ENCODE measurements at regions not wholly inside any gene's neighbourhood (a gene's known extent, or its start where the extent isn't known, plus 50 kb on each side); places are given as distances from the start of the nearest gene placed in this dataset.

DNA sequence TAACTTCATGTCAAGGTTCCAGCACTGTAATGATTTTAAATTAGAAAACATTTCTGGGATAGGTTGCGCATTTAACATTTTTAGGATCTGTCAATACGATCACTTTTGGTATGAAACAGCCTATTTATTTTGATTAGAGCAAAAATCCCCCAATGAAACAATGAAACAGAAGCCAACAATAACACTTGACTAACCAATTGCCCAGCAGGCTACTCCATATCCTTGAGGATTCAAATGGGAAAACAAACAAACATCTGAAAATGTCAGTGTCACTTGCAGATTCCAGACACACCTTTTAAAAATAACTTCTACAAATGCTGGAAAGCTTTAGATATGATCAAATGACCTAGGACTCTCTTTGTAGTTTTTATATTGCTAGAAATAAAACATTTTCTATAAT, 1412.5 kb upstream of the PRR20A start:
- Histone ChIP-seq H3K36me3 (no peaks in the 10 kb centered on the region), H3K27me3 (replicated peaks) (no peaks in the 10 kb centered on the region), H3K27ac (no peak overlapping the region), H3K4me1 (replicated peaks) (no peaks in the 10 kb centered on the region), H3K9me3 (replicated peaks) (no peaks in the 10 kb centered on the region), H3K4me3 (no peak overlapping the region)
- no peak for DNase-seq (ENCODE audit: low read depth in 1 of 2, low spot score in 2 of 2)

DNA sequence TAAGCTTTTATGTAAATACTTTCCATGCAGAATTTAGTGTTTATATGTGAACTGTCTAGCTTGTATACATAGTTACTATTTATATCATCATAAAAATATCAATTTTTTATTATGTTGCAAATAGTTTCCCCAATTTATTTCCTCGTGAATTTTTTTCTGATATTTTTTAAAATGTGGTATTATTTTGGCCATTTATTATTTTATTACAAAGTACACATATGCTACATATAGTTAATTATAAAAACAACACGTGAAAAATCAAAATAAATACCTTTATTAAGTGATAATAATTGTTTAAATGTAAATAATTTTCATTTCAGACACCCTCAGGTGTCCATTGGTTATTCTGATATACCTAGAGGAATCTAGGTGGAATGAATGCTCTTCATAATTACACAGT, 1394.9 kb upstream of the PRR20A start:
- no peaks in the 10 kb centered on the region for H3K27me3 ChIP-seq (replicated peaks)
- no peaks in the 10 kb centered on the region for H3K36me3 ChIP-seq
- H3K27ac ChIP-seq, result no peak overlapping the region
- no peaks in the 10 kb centered on the region for H3K9me3 ChIP-seq (replicated peaks)
- H3K4me1 ChIP-seq (replicated peaks), result no peaks in the 10 kb centered on the region
- no peak overlapping the region for H3K4me3 ChIP-seq
- DNase-seq (ENCODE audit: low read depth in 1 of 2, low spot score in 2 of 2), result no peak

GRCh38 chr13:55761986-55762385, 1378.7 kb upstream of the PRR20A start:
- no peaks in the 10 kb centered on the region for H3K27me3 ChIP-seq (replicated peaks)

DNA sequence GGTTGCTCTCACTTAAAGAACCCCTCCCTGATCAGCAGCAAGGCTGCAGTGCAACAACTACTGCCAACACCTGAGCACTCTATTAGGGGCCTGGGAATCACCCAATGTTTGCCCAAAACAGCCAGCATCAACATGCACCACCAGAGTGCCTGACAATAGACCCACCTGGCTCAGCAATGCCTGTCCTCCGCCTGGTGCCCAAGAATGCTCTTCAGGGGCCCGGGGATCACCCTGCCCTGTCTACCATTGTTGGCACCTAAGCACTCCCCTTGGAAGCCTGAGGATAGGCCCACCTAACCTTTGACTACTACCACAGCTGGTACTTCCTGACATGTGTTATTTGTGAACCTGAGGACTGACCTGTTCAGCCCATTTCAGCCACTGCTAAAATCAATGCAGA, 1363.1 kb upstream of the PRR20A start:
- no peak overlapping the region for H3K27ac ChIP-seq
- H3K36me3 ChIP-seq, result no peaks in the 10 kb centered on the region
- H3K27me3 ChIP-seq (replicated peaks), result no peaks in the 10 kb centered on the region
- DNase-seq (ENCODE audit: low read depth in 1 of 2, low spot score in 2 of 2), result no peak
- H3K4me3 ChIP-seq, result no peak overlapping the region
- no peaks in the 10 kb centered on the region for H3K9me3 ChIP-seq (replicated peaks)
- no peaks in the 10 kb centered on the region for H3K4me1 ChIP-seq (replicated peaks)

More at GRCh38 chr13:55761986-55762385, 1378.7 kb upstream of the PRR20A start:
- Histone ChIP-seq H3K4me1 (replicated peaks) (no peaks in the 10 kb centered on the region), H3K27ac (no peak overlapping the region), H3K9me3 (replicated peaks) (no peaks in the 10 kb centered on the region), H3K36me3 (no peaks in the 10 kb centered on the region), H3K4me3 (no peak overlapping the region)
- no peak for DNase-seq (ENCODE audit: low read depth in 1 of 2, low spot score in 2 of 2)

GRCh38 chr13:55783841-55784240, 1356.9 kb upstream of the PRR20A start:
- H3K36me3 ChIP-seq, result no peaks in the 10 kb centered on the region
- no peak overlapping the region for H3K4me3 ChIP-seq
- H3K27ac ChIP-seq, result no peak overlapping the region
- H3K27me3 ChIP-seq (replicated peaks), result no peaks in the 10 kb centered on the region
- DNase-seq (ENCODE audit: low read depth in 1 of 2, low spot score in 2 of 2), result no peak
- no peaks in the 10 kb centered on the region for H3K4me1 ChIP-seq (replicated peaks)
- no peaks in the 10 kb centered on the region for H3K9me3 ChIP-seq (replicated peaks)

DNA sequence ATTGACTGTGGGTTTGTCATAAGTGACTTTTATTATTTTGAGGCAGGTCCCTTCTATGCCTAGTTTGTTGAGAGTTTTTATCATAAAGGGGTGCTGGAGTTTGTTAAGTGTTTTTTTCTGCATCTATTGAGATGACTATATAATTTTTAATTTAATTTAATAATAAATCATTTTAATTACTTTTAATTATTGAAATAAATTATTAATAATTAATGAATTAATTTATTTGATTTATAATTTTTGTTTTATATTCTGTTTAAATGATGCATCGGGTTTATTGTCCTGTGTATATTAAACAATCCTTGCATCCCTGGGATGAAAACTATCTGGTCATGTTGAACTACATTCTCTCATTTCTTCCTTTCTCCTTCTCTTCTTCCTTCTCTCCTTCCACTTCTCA, 1352.2 kb upstream of the PRR20A start:
- no peaks in the 10 kb centered on the region for H3K27me3 ChIP-seq (replicated peaks)
- no peak overlapping the region for H3K4me3 ChIP-seq
- H3K36me3 ChIP-seq, result no peaks in the 10 kb centered on the region
- no peaks in the 10 kb centered on the region for H3K9me3 ChIP-seq (replicated peaks)
- H3K4me1 ChIP-seq (replicated peaks), result no peaks in the 10 kb centered on the region
- DNase-seq (ENCODE audit: low read depth in 1 of 2, low spot score in 2 of 2), result no peak
- no peak overlapping the region for H3K27ac ChIP-seq

- DNase-seq (ENCODE audit: low read depth in 1 of 2, low spot score in 2 of 2), result no peak
- Histone ChIP-seq H3K4me1 (replicated peaks) (no peaks in the 10 kb centered on the region), H3K9me3 (replicated peaks) (no peaks in the 10 kb centered on the region), H3K27me3 (replicated peaks) (no peaks in the 10 kb centered on the region), H3K27ac (no peak overlapping the region), H3K36me3 (no peaks in the 10 kb centered on the region), H3K4me3 (no peak overlapping the region)
Observed at GRCh38 chr13:55792544-55793193, 1348.0 kb upstream of the PRR20A start.

DNA sequence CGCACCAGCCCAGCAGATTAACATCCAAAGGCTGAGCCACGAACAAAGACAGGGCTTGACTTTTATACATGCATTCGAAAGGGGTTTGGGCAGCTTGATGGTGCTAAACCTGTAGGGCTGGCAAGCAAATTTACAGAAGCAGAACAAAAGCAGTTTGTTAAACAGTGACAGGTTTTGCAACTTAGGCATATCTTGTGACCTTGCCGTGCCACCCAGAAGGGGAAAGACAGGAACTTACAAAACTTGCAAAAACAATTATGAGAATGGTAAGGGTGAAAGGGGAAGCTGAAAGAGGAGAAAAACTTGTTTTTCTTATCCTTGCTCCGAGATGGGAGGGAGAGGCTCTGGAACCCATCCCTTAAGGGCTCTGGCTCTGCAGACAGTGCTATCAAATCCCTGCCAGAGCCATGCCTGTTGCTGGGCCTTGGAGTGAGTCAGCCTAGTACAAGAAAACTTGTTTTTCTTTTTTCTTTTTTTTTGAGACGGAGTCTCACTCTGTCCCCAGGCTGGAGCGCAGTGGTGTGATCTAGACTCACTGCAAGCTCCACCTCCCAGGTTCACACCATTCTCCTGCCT, 1325.2 kb upstream of the PRR20A start:
- no peaks in the 10 kb centered on the region for H3K4me1 ChIP-seq (replicated peaks)
- no peak for DNase-seq (ENCODE audit: low read depth in 1 of 2, low spot score in 2 of 2)
- no peaks in the 10 kb centered on the region for H3K9me3 ChIP-seq (replicated peaks)
- no peaks in the 10 kb centered on the region for H3K27me3 ChIP-seq (replicated peaks)
- no peak overlapping the region for H3K27ac ChIP-seq
- H3K36me3 ChIP-seq, result no peaks in the 10 kb centered on the region
- no peak overlapping the region for H3K4me3 ChIP-seq

- no peaks in the 10 kb centered on the region for H3K36me3 ChIP-seq
- H3K9me3 ChIP-seq (replicated peaks), result no peaks in the 10 kb centered on the region
- H3K4me3 ChIP-seq, result no peak overlapping the region
- no peaks in the 10 kb centered on the region for H3K27me3 ChIP-seq (replicated peaks)
- no peak overlapping the region for H3K27ac ChIP-seq
- H3K4me1 ChIP-seq (replicated peaks), result no peaks in the 10 kb centered on the region
- DNase-seq (ENCODE audit: low read depth in 1 of 2, low spot score in 2 of 2), result no peak
Observed at GRCh38 chr13:55816976-55817601, 1323.6 kb upstream of the PRR20A start.

- no peaks in the 10 kb centered on the region for H3K4me1 ChIP-seq (replicated peaks)
- no peaks in the 10 kb centered on the region for H3K9me3 ChIP-seq (replicated peaks)
- no peak for DNase-seq (ENCODE audit: low read depth in 1 of 2, low spot score in 2 of 2)
- H3K27ac ChIP-seq, result no peak overlapping the region
- H3K27me3 ChIP-seq (replicated peaks), result no peaks in the 10 kb centered on the region
- no peaks in the 10 kb centered on the region for H3K36me3 ChIP-seq
- H3K4me3 ChIP-seq, result no peak overlapping the region
Observed at GRCh38 chr13:55820817-55821216, 1319.9 kb upstream of the PRR20A start.

GRCh38 chr13:55869648-55870047, 1271.1 kb upstream of the PRR20A start:
- DNase-seq (ENCODE audit: low read depth in 1 of 2, low spot score in 2 of 2), result no peak

DNA sequence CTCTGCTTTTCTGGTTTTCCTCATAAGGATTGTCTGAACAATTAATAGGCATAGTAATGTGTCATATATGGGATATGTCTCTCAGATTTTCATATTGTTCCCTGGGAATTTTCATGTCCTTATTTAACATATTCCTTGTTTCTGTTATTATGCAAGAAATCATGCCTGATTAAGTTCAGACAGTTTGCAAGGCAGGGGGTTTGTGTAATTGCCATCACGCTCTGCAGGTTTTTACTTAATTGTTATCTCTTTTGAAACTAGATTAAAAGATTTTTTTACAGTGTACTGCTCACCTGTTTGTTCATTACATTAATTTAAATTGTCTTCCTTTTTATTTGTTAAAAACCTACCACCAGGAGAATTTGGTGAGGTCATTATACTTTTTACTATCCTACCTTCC, 1253.2 kb upstream of the PRR20A start:
- Histone ChIP-seq H3K36me3 (no peaks in the 10 kb centered on the region), H3K27me3 (replicated peaks) (no peaks in the 10 kb centered on the region), H3K27ac (no peak overlapping the region), H3K9me3 (replicated peaks) (no peaks in the 10 kb centered on the region; the same call in none of the 2 replicates), H3K4me1 (replicated peaks) (no peaks in the 10 kb centered on the region), H3K4me3 (no peak overlapping the region)
- DNase-seq (ENCODE audit: low read depth in 1 of 2, low spot score in 2 of 2), result no peak

More at GRCh38 chr13:55869648-55870047, 1271.1 kb upstream of the PRR20A start:
- no peaks in the 10 kb centered on the region for H3K27me3 ChIP-seq (replicated peaks)
- no peaks in the 10 kb centered on the region for H3K4me1 ChIP-seq (replicated peaks)
- H3K36me3 ChIP-seq, result no peaks in the 10 kb centered on the region
- no peak overlapping the region for H3K4me3 ChIP-seq
- no peak overlapping the region for H3K27ac ChIP-seq
- H3K9me3 ChIP-seq (replicated peaks), result no peaks in the 10 kb centered on the region

DNA sequence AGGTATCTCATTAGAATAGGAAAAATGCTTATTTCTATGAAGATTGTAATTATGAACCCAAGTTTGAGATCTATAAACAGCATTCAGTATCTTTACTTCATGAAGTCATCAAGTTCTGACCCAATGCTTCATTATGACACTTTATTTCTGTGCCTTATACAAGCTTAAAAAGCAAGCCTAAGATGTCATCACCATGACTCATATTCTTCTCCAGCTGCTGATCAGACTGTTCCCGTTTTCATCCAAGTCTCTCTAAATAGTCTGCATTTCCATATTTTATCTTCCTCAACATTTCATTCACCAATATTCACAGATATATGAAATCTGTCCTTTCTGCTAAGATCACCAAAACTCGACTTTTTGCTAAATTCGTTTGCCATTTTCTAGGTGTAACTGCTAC, 1247.2 kb upstream of the PRR20A start:
- H3K36me3 ChIP-seq, result no peaks in the 10 kb centered on the region
- no peak for DNase-seq (ENCODE audit: low read depth in 1 of 2, low spot score in 2 of 2)
- no peak overlapping the region for H3K4me3 ChIP-seq
- no peak overlapping the region for H3K27ac ChIP-seq
- H3K27me3 ChIP-seq (replicated peaks), result no peaks in the 10 kb centered on the region
- no peaks in the 10 kb centered on the region for H3K4me1 ChIP-seq (replicated peaks)
- H3K9me3 ChIP-seq (replicated peaks), result no peaks in the 10 kb centered on the region; the same call in 1 of the 2 replicates

GRCh38 chr13:55937180-55937579, 1203.5 kb upstream of the PRR20A start:
- Histone ChIP-seq H3K4me1 (replicated peaks) (no peaks in the 10 kb centered on the region), H3K9me3 (replicated peaks) (no peaks in the 10 kb centered on the region), H3K27ac (no peak overlapping the region)

More at GRCh38 chr13:55937180-55937579, 1203.5 kb upstream of the PRR20A start:
- H3K27me3 ChIP-seq (replicated peaks), result no peaks in the 10 kb centered on the region
- no peak for DNase-seq (ENCODE audit: low read depth in 1 of 2, low spot score in 2 of 2)
- no peak overlapping the region for H3K4me3 ChIP-seq
- no peaks in the 10 kb centered on the region for H3K36me3 ChIP-seq
